GM21576 (cell line): ENCODE measurements at regions not wholly inside any gene's neighbourhood (a gene's known extent, or its start where the extent isn't known, plus 50 kb on each side); places are given as distances from the start of the nearest gene placed in this dataset.

ENCODE experiments used
- ATAC-seq: cut with Tn5 transposase; IDR thresholded peaks from one replicate; pipeline ENCODE4 v1.9.1; 2021; ENCODE audit warnings: mild to moderate bottlenecking, moderate library complexity; ENCODE audit not compliant: unreplicated experiment

GRCh38 chr2:146873056-146873455, 971.8 kb upstream of the ACVR2A start:
- ATAC-seq = no peak

- no peak for ATAC-seq
Observed at GRCh38 chr2:146870691-146871090, 974.1 kb upstream of the ACVR2A start.

- no peak for ATAC-seq
Observed at GRCh38 chr2:146869328-146869727, 975.5 kb upstream of the ACVR2A start.

- ATAC-seq = no peak
Observed at GRCh38 chr2:146868051-146868450, 976.8 kb upstream of the ACVR2A start.

- no peak for ATAC-seq
Observed at GRCh38 chr2:146867477-146867986, 977.3 kb upstream of the ACVR2A start.

GRCh38 chr2:146853741-146854444, 990.9 kb upstream of the ACVR2A start:
- no peak for ATAC-seq

- ATAC-seq = no peak
Observed at GRCh38 chr2:146852661-146853060, 992.2 kb upstream of the ACVR2A start.

GRCh38 chr2:146850746-146851145, 994.1 kb upstream of the ACVR2A start:
- no peak for ATAC-seq

GRCh38 chr2:146847846-146848245, 997.0 kb upstream of the ACVR2A start:
- ATAC-seq = no peak

GRCh38 chr2:146844226-146844990, 1000.4 kb upstream of the ACVR2A start:
- no peak for ATAC-seq

- ATAC-seq = no peak
Observed at GRCh38 chr2:146837857-146838256, 1007.0 kb upstream of the ACVR2A start.

GRCh38 chr2:146826388-146826787, 1018.4 kb upstream of the ACVR2A start:
- ATAC-seq = no peak

- no peak for ATAC-seq
Observed at GRCh38 chr2:146821836-146822316, 1023.0 kb upstream of the ACVR2A start.

GRCh38 chr2:146820672-146821071, 1024.2 kb upstream of the ACVR2A start:
- ATAC-seq = no peak

GRCh38 chr2:146818122-146818521, 1026.7 kb upstream of the ACVR2A start:
- no peak for ATAC-seq

- no peak for ATAC-seq
Observed at GRCh38 chr2:146817613-146818012, 1027.2 kb upstream of the ACVR2A start.

- no peak for ATAC-seq
Observed at GRCh38 chr2:146814971-146815370, 1029.9 kb upstream of the ACVR2A start.

- no peak for ATAC-seq
Observed at GRCh38 chr2:146807568-146808168, 1037.2 kb upstream of the ACVR2A start.

- ATAC-seq = no peak
Observed at GRCh38 chr2:146806364-146807005, 1038.3 kb upstream of the ACVR2A start.

- ATAC-seq = no peak
Observed at GRCh38 chr2:146804288-146804687, 1040.5 kb upstream of the ACVR2A start.

- ATAC-seq = no peak
Observed at GRCh38 chr2:146801886-146802285, 1042.9 kb upstream of the ACVR2A start.
